HG03354 (cell line): ENCODE measurements at regions not wholly inside any gene's neighbourhood (a gene's known extent, or its start where the extent isn't known, plus 50 kb on each side); places are given as distances from the start of the nearest gene placed in this dataset.

Source experiments
- ATAC-seq: cut with Tn5 transposase; IDR thresholded peaks from one replicate; pipeline ENCODE4 v1.9.1; 2021; ENCODE audit warnings: mild to moderate bottlenecking; ENCODE audit not compliant: unreplicated experiment, poor library complexity, severe bottlenecking

DNA sequence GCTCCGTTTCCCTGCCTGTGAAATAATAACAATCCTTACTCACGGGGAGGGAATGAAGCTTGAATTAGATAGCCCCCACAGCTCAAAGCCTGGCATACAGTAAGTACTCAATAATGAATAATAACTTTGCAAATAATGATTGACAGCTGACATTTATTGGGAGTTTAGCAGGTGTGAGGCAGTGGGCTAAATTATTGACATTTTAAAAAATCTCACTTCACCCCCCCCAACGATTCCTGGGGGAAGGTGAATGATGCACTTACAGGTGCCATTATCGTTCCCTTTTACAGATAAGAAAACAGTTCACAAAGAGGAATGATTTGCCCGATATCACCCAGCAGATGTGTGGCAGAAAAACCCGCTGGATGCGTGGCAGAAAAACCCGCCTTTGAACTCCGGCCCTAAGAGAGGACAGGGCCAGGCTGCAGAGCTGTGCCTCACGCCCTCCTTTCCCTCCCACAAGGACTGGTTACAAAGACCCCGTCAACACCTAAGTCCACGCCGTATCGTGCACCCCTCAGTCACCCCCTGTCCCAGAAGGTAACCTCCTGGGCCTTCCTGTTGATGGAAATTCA lies 114.2 kb upstream of the PTPN1 start:
- no peak for ATAC-seq

DNA sequence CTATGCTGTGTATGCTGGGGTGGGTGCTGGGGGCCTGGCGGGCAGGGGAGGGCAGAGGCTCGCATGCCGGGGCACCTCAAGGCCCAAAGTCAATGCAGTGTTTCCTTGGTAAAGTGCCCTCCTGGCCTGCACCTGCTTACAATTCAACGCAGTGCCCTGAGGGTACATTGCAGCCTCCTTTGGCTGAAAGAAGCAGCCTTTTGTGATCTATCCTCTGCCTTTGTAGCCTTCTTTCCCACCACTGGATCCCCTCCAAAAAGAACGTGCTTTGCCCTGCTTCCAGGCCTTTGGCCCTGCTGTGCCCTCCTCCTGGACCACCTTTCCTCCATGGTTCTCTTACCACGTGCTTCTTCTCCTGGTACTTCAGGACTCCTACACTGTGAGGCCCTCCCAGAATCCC lies 113.6 kb upstream of the PTPN1 start:
- ATAC-seq: no peak

DNA sequence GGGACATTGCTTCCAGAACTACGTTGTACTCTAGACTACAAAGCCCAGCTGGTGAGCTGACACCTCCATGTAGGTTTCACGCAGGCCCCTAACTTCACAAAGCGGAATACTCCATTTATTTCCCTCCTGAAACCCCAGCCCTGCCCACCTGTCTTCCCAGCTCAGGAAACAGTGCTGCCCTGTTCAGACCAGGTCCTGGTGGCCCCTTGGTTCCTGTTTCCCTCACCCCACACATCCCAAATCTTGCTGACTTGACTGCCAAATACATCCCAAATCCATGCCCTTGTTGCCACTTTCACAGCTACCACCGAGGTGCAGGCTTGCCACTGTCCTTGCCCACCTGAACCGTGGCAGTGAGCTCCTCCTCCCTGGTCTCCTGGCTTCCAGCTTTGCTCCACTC lies 113.1 kb upstream of the PTPN1 start:
- no peak for ATAC-seq

DNA sequence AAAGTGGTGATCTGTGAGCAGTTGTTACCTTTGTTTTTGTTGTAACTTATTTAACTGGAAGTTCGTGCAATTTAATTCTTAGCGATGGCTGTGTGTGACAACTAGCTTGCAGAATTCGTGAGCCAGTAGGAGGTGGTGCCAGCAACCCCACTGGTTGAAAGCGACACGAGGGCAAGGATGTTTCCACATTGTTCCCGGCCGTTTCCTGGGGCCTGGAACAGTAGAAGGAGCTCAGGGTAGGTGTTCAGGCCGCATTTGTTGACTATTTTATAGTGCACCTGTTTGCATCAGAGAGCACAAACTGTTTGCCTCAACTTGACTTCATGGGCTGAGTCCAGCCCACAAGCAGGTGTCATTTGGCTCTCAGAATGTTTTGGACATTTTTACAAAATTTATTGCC lies 112.1 kb upstream of the PTPN1 start:
- ATAC-seq: no peak

DNA sequence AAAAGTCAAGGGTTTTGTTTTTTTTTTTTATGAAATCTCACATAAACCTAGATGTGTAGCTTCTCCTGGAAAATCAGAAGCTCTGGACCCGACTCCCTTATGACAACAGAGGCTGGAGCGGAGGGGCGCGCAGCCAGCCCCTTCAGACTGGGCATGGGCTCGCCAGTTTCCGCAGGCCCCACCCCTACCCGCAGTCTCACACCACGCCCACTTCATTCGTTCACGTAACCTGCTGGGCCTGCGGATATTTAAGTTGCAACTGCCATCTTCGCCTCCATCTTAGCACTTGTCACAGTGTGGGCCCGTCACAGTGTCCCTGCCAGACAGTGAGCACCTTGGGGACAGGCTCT lies 111.7 kb upstream of the PTPN1 start:
- ATAC-seq: no peak

DNA sequence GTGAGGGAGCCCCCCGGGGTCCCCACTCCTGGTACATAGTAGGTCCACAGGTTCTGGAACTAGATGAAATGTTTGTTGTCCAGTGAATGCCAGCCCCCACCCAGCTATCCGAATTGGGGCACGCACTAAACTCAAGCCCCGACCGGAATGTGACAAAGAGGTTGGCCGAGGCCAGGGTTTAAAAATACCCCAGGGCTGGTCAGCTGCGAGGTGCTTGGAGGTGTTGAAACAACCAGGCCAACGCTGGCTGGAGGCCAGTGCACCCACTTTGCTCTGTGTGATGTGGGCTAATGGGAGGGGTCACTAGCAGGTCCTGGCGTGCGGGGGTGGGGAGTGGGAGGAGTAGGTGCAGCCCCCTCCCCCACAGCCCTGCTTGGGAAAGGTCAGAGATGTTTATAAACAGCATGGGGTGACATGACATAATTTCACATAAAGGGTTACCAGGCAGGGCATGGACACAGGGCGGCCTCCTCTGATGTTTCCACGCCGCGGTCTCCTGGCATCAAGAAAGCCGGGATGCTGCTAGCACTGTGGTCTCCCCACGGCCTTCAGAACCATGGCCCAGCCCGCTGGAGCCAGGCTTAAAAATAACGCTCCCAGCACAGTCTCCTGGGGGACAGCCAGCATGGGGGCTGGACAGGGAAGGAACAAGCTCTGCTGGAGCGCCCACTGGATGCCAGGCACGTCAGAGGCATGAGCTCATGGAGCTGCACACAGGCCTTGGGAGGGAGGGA lies 111.2 kb upstream of the PTPN1 start:
- no peak for ATAC-seq

DNA sequence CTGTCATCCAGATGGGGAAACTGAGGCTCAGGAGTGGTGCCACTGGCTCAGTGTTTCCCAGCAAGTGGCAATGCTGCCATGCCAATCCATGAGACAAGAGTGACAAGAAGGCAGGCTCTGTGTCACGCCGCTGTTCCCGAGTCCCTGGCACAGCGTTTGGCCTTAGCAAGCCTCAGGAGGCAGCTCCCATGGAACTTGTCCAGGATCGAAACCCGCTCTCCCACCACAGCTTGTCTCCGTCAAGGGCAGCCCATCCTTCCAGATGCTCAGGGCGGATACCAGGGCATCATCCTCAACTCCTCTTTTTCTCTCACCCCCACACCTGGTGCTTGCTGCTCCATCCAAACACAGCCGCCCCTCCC lies 110.6 kb upstream of the PTPN1 start:
- no peak for ATAC-seq

DNA sequence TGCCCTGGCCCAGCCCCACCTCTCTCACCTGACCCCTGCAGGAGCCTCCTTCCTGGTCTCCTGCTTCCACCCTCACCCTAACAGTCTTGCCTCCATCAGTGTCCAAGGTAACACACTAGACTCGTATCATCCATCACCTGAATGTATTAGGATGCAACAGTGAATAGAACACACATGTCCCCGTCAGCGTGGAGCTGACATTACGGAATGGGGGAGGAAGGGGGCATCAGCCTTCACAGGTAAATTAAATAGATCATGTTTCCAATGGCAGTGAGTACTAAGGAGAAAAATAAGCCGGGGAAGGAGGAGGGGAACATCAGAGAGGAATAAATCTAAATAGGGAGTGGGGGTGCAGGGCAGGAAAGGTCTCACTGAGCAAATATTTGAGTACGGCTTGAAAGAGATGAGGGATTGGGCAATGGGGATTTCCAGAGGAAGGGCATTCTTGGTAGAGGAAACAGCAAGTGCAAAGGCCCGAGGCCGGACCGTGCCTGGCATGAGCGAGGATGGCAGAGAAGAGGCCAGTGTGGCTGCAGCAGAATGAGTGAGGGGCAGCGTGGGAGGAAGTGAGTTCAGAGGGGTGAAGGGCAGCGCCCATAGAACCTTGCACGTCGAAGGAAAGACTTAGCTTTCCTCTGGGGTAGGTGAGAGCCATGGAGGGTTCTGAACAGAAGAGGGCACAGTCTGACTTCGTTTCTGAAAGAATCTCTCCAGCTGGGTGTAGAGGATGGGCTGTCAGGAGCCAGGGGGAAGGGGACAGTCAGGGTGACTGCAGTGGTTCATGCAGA lies 110.1 kb upstream of the PTPN1 start:
- ATAC-seq: no peak

DNA sequence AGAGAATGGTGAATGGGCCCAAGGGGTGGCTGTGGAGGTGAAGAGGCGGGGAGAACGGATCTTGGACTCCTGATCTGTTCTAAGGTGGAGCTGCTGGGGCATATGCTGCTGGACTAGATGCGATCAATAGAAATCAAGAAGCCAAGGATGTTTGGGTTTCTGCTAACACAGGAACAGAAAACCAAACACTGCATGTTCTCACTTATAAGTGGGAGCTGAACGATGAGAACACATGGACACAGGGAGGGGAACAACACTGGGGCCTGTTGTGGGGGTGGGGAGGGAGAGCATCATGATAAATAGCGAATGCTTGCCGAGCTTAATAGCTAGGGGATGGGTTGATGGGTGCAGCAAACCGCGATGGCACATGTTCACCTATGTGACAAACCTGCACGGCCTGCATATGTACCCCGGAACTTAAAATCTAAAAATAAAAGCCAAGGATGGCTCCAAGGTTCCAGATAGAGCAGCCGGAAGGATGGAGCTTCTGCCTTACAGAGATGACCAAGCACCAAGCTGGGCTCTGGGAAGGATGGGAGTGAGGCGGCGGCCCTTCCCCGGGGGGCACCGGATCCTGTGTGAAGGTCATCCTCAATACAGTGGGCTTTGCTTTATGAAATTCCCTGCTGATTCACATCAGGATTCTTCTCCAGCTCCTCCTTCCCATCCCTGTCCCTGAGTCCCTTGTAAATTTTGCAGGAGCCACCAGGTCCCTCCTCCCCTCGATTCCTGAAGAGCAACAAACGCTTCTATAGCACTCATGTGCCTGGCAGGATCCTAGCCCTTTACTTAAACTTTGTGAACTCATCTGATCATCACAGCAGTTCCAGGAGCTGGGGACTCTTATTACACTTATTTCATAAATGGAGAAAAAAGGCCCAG lies 109.2 kb upstream of the PTPN1 start:
- no peak for ATAC-seq

DNA sequence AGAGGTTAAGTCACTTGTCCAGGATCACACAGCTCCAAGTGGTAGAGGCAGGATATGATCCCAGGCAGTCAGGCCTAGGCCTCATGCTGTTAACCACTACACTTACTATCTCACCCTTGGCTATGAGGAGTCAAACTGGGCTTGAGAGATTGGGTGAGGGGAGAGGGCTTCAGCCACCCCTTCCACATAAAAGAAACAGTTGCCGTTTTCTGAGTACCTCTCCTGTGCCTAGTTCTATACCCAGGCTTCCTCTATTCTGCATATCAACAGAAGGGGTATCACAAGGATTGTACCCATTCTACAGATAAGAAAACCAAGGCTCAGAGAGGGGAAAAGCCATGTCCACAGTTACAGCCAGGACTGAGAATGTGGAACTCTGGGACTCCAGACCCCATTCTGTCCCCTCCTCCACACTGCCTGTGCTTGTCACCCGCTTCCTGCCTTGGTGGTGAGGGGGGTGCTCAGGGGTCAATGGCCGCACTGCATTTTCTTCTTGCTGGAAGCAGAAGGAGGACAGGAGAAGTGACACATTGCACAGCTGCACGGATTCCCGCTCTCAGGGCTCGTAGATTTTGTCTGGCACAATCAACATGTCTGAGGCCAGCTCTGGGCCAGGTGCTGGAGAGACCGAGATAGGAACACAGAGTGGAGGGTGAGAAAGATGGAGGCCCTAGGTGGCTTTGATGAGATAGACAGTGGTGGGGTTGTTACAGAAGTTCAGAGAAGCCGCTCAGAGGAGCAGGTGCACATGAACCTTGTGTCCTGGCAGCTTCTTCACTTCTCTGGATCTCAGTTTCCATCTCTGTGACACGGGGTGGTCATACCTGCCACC lies 108.4 kb upstream of the PTPN1 start:
- ATAC-seq: no peak

DNA sequence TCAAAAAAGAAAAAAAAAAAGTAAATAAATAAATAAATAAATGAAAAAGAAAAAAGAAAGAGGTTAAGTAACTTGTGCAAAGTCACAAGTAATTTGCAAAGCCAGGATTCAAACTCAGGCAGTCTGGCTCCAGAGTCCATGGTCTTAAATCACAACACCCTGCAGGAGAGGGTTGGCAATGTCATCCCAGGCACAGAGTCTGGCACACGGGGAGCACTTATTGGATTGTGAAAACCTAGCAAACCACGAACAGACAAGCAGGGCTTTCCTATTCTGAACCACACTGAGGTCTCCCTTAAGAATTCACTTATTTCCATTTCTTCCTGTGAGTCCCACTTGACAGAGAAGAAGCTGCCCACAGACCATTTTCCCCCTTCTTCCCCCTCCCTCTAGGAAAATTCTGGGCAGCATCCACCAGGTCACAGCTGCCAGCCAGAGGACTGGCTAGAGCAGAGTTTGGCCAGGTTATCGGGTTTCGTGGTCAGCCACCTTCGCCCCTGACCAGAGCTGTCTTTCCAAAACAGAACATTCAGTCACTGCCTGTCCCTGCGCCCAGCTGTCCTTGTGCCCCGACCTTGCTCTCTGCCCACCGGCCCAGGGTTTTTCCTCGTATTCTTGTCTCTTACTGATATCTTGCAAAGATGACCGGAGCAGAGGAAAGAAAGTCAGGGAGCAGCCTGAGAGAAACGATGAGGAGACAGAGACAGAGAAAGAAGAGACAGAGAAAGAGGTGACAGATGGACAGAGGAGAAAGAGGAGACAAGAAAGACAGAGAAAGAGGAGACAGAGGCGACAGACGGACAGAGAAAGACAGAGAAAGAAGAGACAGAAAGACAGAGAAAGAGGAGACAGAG lies 106.4 kb upstream of the PTPN1 start:
- no peak for ATAC-seq

DNA sequence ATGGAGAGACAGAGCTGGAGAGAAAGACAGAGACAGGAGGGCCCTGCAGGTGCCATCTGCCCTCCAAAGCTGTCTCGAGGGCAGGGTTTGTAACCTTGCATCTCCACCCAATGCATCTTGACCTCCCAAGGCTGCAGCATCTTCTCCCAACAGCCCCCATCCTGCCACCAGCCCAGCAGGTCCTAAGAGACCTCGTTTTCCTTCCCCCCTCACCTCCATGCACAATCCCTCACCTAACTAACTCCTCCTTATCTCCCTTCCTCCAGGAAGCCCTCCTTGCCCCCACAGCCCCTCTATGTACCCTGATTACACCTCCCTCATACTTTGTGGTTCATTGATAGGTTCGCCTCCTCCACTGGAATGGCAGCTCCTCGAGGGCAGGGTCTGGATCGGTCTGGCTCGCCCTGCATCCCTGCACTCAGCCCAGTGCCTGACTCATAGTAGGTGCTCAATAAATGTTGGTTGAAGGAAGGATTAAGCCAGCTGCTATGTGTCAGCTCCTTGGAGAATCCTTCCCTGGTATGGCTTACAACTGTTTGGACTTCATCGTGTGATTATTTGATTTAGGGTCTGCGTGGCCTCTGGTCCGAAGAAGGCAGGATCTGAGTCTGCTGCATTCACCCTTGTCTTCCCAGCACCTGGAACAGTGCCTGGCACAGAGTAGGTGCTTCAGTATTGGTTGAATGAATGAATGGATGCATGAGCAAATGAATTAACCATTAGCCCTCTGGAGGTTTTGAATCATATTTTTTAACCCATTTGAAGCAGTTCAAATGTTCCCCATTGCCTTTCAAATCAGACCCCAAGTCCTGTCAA lies 105.6 kb upstream of the PTPN1 start:
- no peak for ATAC-seq

DNA sequence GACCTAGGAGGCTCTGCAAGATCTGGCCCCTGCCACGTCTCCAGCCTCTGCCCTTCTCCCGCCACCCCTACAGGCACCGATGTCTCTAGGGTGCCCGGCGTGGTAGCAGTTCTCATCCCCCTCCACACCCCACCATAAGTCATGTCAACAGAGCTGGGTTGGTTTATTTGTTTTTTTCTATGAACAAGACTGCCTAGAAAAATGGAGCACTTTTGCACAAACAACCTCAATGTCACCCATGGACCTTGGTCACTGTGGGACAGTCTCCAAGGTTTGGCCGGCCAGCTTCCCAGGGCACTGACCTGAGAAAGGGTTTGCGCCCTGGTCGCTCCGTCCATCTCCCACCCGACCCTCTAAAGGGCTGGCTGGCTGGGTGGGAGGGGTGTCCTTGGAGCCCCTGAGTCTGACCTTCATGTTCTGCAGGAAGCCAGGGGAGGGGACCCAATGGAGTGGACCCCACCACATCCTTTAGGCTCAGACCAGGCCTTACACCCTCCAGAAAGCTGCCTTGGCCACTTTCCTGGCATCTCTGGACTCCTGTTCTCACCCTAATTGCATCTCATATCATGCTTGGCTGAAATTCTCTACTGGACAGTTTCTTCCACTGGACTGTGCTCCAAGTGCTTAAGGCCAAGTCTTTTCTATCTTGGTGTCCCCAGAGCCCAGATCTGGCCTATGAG lies 104.8 kb upstream of the PTPN1 start:
- ATAC-seq: no peak

DNA sequence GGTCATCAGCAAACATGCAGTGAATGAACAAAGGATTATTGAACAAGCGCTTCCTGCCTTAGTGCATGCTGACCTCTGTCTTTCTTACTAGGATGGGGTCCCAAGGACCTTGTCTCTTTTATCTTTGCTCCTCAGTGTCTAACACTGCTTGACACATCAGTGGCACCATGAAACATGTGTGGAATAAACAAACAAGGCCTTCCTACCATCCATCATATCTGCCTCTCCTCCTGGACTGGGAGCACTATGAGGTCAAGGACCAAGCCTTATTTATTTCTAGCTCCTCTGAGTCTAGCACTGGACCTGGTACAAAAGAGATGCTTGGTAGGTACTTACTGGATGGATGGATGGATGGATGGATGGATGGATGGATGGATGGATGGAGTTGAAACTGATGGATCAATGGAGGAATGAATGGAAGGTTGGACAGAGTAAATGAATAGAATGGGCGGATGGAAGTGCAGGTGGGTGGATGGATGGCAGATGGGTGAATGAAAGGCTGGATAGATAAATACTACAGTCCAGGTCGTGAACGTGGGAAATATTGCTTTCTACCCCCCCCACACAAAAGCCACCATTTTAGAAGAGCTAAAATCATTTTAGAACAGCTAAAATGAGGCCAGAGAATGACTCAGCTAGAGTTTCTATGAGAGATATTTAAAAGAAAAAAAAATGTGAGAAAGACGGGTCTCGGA lies 104.1 kb upstream of the PTPN1 start:
- no peak for ATAC-seq

DNA sequence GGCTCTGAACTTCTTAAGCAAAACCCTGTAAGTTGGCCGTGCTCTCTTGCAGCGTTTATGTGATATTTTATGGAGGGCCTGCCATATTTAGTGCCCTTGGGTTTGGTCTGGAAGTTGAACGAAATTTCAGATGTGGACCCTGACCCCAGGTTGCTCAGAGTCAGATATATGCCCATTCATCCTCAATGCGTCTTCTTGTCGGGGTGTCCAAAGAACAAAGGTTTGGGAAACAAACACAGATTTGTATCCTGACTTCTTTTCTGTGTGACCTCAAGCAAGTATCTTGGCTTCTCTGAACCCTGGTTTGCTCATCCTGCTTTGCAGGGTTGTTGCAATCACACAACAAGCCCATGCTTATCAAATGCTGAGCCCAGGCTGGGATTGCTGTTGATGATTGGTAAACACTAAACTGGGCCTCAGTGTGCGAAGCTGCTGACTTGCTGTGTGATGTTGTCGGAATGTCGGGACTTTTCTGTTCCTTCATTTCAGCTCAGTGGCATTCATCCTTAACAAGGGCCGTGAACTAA lies 103.5 kb upstream of the PTPN1 start:
- ATAC-seq: no peak

DNA sequence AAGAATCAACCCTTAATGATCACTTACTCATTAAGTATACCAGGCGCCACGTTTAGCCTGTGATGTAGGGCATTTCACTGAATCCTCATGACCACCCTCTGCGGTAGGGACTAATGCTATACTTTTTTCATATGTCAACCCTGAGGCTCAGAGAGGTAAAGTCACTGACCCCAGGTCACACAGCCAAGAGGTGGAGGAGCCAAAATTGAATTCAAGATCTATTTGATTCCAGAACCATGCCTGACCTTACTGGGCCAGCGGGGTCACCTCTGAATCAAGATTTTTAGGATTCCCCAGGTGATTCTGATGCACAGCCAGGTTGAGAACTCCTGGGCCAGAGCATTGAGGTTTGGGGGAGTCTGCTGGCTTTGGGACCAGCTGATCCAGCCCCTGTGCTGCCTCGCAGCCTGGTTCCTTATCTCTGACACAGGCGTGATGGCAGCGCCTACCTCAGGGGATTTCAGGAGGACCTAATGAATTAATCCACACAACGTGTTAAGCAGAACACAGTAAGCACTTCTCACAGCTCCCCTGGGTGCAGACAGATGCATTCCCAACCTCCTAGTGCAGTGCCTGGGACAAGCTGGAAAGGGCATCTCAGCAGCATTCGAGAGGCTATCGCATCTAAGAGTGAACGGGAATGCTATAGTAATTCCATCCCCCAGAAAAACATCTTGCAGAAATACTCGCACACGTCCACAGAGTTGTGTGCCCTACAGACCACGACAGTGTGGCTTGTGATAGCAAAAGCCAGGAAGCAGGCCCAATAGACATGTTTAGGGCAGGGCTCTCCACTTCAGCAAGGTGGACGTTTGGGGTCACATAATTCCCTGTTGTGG lies 101.4 kb upstream of the PTPN1 start:
- no peak for ATAC-seq
